ENCODE measurements at regions not wholly inside any gene's neighbourhood (a gene's known extent, or its start where the extent isn't known, plus 50 kb on each side); places are given as distances from the start of the nearest gene placed in this dataset.

DNA sequence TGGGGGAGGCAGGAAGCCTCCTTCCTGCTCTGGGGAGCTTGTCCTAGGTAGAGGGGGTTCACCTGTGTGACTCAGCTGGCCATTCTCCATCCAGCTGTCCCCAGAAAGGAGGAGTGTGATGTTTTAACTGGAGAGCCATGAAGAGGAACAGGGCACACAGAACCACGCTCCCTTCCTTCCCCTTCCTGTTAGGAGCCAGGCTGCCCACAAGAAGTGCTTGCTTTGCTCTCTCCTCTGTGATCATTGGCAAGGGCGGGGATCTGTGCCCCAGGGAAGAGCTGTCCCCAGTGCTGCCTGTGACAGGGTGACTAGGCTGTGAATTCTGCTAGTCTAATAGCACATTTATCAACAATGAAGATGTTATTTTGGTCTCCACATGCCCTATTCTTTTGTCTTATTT is 169.6 kb upstream of the GATB start:
- no peak overlapping the region for H2AFZ ChIP-seq (ENCODE audit: low read depth, low read length, poor library complexity, severe bottlenecking)
- H3K4me1 ChIP-seq (ENCODE audit: control insufficient read depth in 1 of 2, insufficient read depth in 2 of 2, low read length in 2 of 2), result no peaks in the 10 kb centered on the region
- no peaks in the 10 kb centered on the region for H3K9me2 ChIP-seq (ENCODE audit: insufficient read depth)
- no peak for DNase-seq (ENCODE audit: low read depth, low spot score)
- ChIA-PET RAD21 (ENCODE audit: low non-redundant PET in 1 of 2, low total read pairs in 2 of 2, uncharacterized antibody in 2 of 2, unreplicated experiment in 2 of 2) (no interaction called here), CTCF (no interaction called here), POLR2A (no interaction called here)
- H3K9me3 ChIP-seq (ENCODE audit: control insufficient read depth in 1 of 2, insufficient read depth in 1 of 2, low read depth in 1 of 2, low read length in 2 of 2), result no peaks in the 10 kb centered on the region
- no peaks in the 10 kb centered on the region for H4K20me1 ChIP-seq (ENCODE audit: insufficient read depth)
- ATAC-seq, result no peak
- no peaks in the 10 kb centered on the region for H3K36me3 ChIP-seq (ENCODE audit: control insufficient read depth in 1 of 2, insufficient read depth in 2 of 2, low read length in 2 of 2)
- no peak overlapping the region for H3K9ac ChIP-seq (ENCODE audit: low read length)
- H3K4me3 ChIP-seq (replicated peaks in 1 of 2; ENCODE audit: low read depth in 1 of 2, low read length in 2 of 2), result no peak overlapping the region
- no peak for TF ChIP-seq CBX3 (IDR thresholded peaks at IDR 0.05; ENCODE audit: low read depth)
- TF ChIP-seq, protein P1, sequence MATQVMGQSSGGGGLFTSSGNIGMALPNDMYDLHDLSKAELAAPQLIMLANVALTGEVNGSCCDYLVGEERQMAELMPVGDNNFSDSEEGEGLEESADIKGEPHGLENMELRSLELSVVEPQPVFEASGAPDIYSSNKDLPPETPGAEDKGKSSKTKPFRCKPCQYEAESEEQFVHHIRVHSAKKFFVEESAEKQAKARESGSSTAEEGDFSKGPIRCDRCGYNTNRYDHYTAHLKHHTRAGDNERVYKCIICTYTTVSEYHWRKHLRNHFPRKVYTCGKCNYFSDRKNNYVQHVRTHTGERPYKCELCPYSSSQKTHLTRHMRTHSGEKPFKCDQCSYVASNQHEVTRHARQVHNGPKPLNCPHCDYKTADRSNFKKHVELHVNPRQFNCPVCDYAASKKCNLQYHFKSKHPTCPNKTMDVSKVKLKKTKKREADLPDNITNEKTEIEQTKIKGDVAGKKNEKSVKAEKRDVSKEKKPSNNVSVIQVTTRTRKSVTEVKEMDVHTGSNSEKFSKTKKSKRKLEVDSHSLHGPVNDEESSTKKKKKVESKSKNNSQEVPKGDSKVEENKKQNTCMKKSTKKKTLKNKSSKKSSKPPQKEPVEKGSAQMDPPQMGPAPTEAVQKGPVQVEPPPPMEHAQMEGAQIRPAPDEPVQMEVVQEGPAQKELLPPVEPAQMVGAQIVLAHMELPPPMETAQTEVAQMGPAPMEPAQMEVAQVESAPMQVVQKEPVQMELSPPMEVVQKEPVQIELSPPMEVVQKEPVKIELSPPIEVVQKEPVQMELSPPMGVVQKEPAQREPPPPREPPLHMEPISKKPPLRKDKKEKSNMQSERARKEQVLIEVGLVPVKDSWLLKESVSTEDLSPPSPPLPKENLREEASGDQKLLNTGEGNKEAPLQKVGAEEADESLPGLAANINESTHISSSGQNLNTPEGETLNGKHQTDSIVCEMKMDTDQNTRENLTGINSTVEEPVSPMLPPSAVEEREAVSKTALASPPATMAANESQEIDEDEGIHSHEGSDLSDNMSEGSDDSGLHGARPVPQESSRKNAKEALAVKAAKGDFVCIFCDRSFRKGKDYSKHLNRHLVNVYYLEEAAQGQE (IDR thresholded peaks at IDR 0.05; ENCODE audit: low read depth), result peak; percentile 8; the same call in 1 of the 2 replicates
- TF ChIP-seq, protein P2, sequence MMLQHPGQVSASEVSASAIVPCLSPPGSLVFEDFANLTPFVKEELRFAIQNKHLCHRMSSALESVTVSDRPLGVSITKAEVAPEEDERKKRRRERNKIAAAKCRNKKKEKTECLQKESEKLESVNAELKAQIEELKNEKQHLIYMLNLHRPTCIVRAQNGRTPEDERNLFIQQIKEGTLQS (IDR thresholded peaks at IDR 0.05), result no peak
- no peak overlapping the region for H3K4me2 ChIP-seq (ENCODE audit: low read length)
- no peaks in the 10 kb centered on the region for H3K79me2 ChIP-seq (ENCODE audit: insufficient read depth, low read length)
- no TSS peak for BruUV-seq (replicated peaks)
- no peaks in the 10 kb centered on the region for H3K27me3 ChIP-seq (ENCODE audit: insufficient read depth, low read length)
- no peak overlapping the region for H3K27ac ChIP-seq (ENCODE audit: low read depth, low read length)
- intact Hi-C loops (cut with micrococcal nuclease), result no loop called here

DNA sequence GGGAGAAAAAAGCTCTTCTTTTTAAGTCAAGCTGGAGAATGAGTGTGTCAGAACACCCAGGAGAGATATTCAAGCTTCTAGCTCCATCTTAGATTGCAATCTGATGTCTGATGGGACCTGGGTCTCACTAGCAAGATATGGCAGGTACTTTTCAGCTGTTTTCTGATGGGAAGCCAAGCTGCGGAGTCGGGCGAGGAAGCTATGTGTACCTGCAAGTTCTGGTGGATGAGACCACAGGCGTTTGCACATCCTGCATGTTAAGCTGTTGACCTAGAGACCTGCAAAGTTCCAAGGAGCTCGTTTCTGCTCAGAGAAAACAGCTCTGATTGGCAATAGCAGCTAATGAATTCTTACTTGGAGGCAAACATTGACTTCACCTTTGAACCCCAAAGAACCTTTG is 167.3 kb upstream of the GATB start:
- H3K36me3 ChIP-seq (ENCODE audit: control insufficient read depth in 1 of 2, insufficient read depth in 2 of 2, low read length in 2 of 2), result no peaks in the 10 kb centered on the region
- BruUV-seq (replicated peaks), result no TSS peak
- H2AFZ ChIP-seq (ENCODE audit: low read depth, low read length, poor library complexity, severe bottlenecking), result no peak overlapping the region
- intact Hi-C loops (cut with micrococcal nuclease), result no loop called here
- POLR2A ChIA-PET, result no interaction called here
- H3K9ac ChIP-seq (ENCODE audit: low read length), result no peak overlapping the region
- H3K79me2 ChIP-seq (ENCODE audit: insufficient read depth, low read length), result no peaks in the 10 kb centered on the region
- H3K4me1 ChIP-seq (ENCODE audit: control insufficient read depth in 1 of 2, insufficient read depth in 2 of 2, low read length in 2 of 2), result no peaks in the 10 kb centered on the region
- H3K9me3 ChIP-seq (ENCODE audit: control insufficient read depth in 1 of 2, insufficient read depth in 1 of 2, low read depth in 1 of 2, low read length in 2 of 2), result no peaks in the 10 kb centered on the region
- DNase-seq (ENCODE audit: low read depth, low spot score), result no peak
- RAD21 ChIA-PET (ENCODE audit: low non-redundant PET in 1 of 2, low total read pairs in 2 of 2, uncharacterized antibody in 2 of 2, unreplicated experiment in 2 of 2), result no interaction called here
- no peak for ATAC-seq
- no peaks in the 10 kb centered on the region for H4K20me1 ChIP-seq (ENCODE audit: insufficient read depth)
- no peak overlapping the region for H3K4me2 ChIP-seq (ENCODE audit: low read length)
- H3K27ac ChIP-seq (ENCODE audit: low read depth, low read length), result no peak overlapping the region
- H3K9me2 ChIP-seq (ENCODE audit: insufficient read depth), result no peaks in the 10 kb centered on the region
- no peak overlapping the region for H3K4me3 ChIP-seq (replicated peaks in 1 of 2; ENCODE audit: low read depth in 1 of 2, low read length in 2 of 2)
- no peak for TF ChIP-seq CEBPB (IDR thresholded peaks at IDR 0.05; ENCODE audit: low read depth)
- no peak for TF ChIP-seq EZH2 (IDR thresholded peaks at IDR 0.05)
- no peak for TF ChIP-seq EGR1 (IDR thresholded peaks at IDR 0.05; ENCODE audit: low read depth)
- TF ChIP-seq ZNF274 (IDR thresholded peaks at IDR 0.05; ENCODE audit: low read depth, low read length), result no peak
- no peak for TF ChIP-seq POLR2A (IDR thresholded peaks at IDR 0.05; ENCODE audit: borderline replicate concordance, extremely low read depth, insufficient read depth, insufficient read length)
- TF ChIP-seq EZH2phosphoT487 (IDR thresholded peaks at IDR 0.05; ENCODE audit: borderline replicate concordance), result no peak
- no peak for TF ChIP-seq SP1 (IDR thresholded peaks at IDR 0.05; ENCODE audit: low read depth)
- no peak for TF ChIP-seq JUND (IDR thresholded peaks at IDR 0.05)
- TF ChIP-seq, protein P3, sequence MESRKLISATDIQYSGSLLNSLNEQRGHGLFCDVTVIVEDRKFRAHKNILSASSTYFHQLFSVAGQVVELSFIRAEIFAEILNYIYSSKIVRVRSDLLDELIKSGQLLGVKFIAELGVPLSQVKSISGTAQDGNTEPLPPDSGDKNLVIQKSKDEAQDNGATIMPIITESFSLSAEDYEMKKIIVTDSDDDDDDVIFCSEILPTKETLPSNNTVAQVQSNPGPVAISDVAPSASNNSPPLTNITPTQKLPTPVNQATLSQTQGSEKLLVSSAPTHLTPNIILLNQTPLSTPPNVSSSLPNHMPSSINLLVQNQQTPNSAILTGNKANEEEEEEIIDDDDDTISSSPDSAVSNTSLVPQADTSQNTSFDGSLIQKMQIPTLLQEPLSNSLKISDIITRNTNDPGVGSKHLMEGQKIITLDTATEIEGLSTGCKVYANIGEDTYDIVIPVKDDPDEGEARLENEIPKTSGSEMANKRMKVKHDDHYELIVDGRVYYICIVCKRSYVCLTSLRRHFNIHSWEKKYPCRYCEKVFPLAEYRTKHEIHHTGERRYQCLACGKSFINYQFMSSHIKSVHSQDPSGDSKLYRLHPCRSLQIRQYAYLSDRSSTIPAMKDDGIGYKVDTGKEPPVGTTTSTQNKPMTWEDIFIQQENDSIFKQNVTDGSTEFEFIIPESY (IDR thresholded peaks at IDR 0.05; ENCODE audit: extremely low read depth, insufficient replicate concordance, low read length), result no peak
- no peak for TF ChIP-seq YY1 (IDR thresholded peaks at IDR 0.05; ENCODE audit: extremely low read depth, insufficient replicate concordance, low read depth, low read length)
- TF ChIP-seq TCF7L2 (IDR thresholded peaks at IDR 0.05; ENCODE audit: borderline replicate concordance, extremely low read depth, insufficient read depth, insufficient read length), result no peak
- CTCF ChIA-PET, result no interaction called here
- H3K27me3 ChIP-seq (ENCODE audit: insufficient read depth, low read length), result no peaks in the 10 kb centered on the region
